A673 (cell line): ENCODE measurements at regions not wholly inside any gene's neighbourhood (a gene's known extent, or its start where the extent isn't known, plus 50 kb on each side); places are given as distances from the start of the nearest gene placed in this dataset.

Source experiments
- EZH2 ChIP-seq: fragments of 200-600 bp; sonication (generic); IDR thresholded peaks from 2 replicates; pipeline ENCODE4 v1.6.1; 2017; ENCODE audit warnings: borderline replicate concordance, low read depth, mild to moderate bottlenecking, mixed read lengths, antibody characterized with exemption, low read length; ENCODE audit not compliant: poor library complexity, severe bottlenecking
- TF ChIP-seq, protein P1 (sequence below): fragments of 300-800, 200-600 bp; sonication (generic); conservative IDR thresholded peaks from 2 replicates; pipeline ENCODE4 v1.5.1; 2017; ENCODE audit warnings: low read depth, mild to moderate bottlenecking, antibody characterized with exemption, low read length, moderate library complexity, mixed read lengths

DNA sequence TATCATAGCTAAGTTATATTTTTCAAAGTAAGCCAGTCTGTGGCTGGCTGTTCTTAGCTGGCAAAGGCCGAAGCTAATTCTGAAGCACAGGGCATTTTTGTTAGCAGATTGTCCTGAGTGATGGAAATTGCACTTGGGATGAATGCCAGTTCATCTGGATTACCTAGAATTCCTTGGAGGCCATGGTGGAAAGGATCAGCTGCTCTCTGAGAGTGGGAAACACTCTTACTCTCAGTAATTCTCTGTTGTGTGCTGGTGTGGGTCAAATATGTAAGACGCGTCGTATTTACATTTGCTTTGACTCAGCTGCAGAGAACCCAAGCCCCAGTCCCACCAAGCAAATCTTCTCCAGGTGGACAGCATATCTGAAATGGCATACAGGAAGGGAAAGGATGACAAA is 60.7 kb upstream of the C1QTNF9B start:
- TF ChIP-seq, protein P1, sequence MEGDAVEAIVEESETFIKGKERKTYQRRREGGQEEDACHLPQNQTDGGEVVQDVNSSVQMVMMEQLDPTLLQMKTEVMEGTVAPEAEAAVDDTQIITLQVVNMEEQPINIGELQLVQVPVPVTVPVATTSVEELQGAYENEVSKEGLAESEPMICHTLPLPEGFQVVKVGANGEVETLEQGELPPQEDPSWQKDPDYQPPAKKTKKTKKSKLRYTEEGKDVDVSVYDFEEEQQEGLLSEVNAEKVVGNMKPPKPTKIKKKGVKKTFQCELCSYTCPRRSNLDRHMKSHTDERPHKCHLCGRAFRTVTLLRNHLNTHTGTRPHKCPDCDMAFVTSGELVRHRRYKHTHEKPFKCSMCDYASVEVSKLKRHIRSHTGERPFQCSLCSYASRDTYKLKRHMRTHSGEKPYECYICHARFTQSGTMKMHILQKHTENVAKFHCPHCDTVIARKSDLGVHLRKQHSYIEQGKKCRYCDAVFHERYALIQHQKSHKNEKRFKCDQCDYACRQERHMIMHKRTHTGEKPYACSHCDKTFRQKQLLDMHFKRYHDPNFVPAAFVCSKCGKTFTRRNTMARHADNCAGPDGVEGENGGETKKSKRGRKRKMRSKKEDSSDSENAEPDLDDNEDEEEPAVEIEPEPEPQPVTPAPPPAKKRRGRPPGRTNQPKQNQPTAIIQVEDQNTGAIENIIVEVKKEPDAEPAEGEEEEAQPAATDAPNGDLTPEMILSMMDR: no peak
- TF ChIP-seq EZH2: no peak
